Loucy (cell line): ENCODE measurements at regions not wholly inside any gene's neighbourhood (a gene's known extent, or its start where the extent isn't known, plus 50 kb on each side); places are given as distances from the start of the nearest gene placed in this dataset.

ENCODE experiments used
- CTCF ChIP-seq: fragments of 200-600 bp; sonication (generic); conservative IDR thresholded peaks from 2 replicates; pipeline ENCODE4 v1.5.1; 2014; ENCODE audit warnings: mild to moderate bottlenecking, antibody characterized with exemption, low read length
- EZH2phosphoT487 ChIP-seq: fragments of 200-600 bp; IDR thresholded peaks from 2 replicates; pipeline ENCODE4 v1.6.1; 2018; ENCODE audit warnings: antibody characterized with exemption, mild to moderate bottlenecking, moderate library complexity, borderline replicate concordance

GRCh38 chr4:92215476-92215875 lies 88.3 kb upstream of the GRID2 start:
- no peak for TF ChIP-seq CTCF
- TF ChIP-seq EZH2phosphoT487: no peak
